ENCODE measurements at regions not wholly inside any gene's neighbourhood (a gene's known extent, or its start where the extent isn't known, plus 50 kb on each side); places are given as distances from the start of the nearest gene placed in this dataset.

DNA sequence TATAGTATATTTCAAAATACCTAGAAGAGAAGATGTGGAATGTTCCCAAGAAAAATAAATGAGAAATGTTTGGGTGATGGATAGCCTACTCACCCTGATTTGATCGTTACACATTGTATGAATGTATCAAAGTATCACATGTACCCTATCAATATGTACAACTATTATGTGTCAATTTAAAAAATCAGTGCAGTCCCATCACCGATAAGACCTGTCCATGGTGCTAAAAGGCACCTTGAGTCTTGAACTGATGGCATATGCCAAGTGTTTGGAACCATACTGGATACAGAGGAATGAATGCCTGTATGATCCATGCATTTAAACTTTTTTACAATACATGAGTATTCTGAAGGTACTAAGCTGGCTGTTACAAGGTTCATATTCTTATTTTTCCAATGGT lies 50.2 kb upstream of the ZNF835 start:
- Histone ChIP-seq H3K9me3 (ENCODE audit: low read length) (no peaks in the 10 kb centered on the region; the same call in 1 of the 2 replicates), H3K36me3 (replicated peaks in 1 of 2; ENCODE audit: control insufficient read depth in 1 of 2, insufficient read depth in 2 of 2, low read length in 2 of 2) (no peaks in the 10 kb centered on the region), H3K4me2 (ENCODE audit: low read depth, low read length) (no peak overlapping the region), H3K27me3 (ENCODE audit: control insufficient read depth in 1 of 2, insufficient read depth in 2 of 2, low read length in 2 of 2) (no peaks in the 10 kb centered on the region), H3K27ac (ENCODE audit: extremely low read length, insufficient read depth, low read length) (no peak overlapping the region), H3K4me1 (ENCODE audit: insufficient read depth, low read length) (no peaks in the 10 kb centered on the region), H3K9ac (ENCODE audit: insufficient read depth, low read depth, low read length) (no peak overlapping the region), H3K79me2 (ENCODE audit: insufficient read depth, low read length) (no peaks in the 10 kb centered on the region), H2AFZ (ENCODE audit: low read length) (no peak overlapping the region), H4K20me1 (ENCODE audit: insufficient read depth, low read length) (no peaks in the 10 kb centered on the region), H3K4me3 (replicated peaks in 1 of 3; ENCODE audit: insufficient read depth in 1 of 3, low read depth in 2 of 3, low read length in 3 of 3) (no peak overlapping the region)
- WGBS (ENCODE audit: low lambda C conversion rate): 0% methylated on average over 2 of the region's 2 CpGs
- intact Hi-C loops (cut with micrococcal nuclease; ENCODE audit: unreplicated experiment) (no loop called here), in situ Hi-C loops (cut with HindIII; ENCODE audit: extremely low pct_ligation_motif_present, low pct_unique_long_range_greater_than_20kb) (no loop called here)
- no peak for FAIRE-seq
- TF ChIP-seq ZNF747 (CRISPR knock-in tag; IDR thresholded peaks at IDR 0.05; ENCODE audit: borderline replicate concordance) (no peak), MIER2 (CRISPR knock-in tag; IDR thresholded peaks at IDR 0.05) (peak; percentile 90), EHMT2 (IDR thresholded peaks at IDR 0.05; ENCODE audit: borderline replicate concordance, low read depth, low read length) (peak; percentile 51; the same call in 1 of the 2 replicates), EZH2 (conservative IDR thresholded peaks at IDR 0.05; ENCODE audit: low read depth, low read length) (no peak)
- TF ChIP-seq, protein P1, sequence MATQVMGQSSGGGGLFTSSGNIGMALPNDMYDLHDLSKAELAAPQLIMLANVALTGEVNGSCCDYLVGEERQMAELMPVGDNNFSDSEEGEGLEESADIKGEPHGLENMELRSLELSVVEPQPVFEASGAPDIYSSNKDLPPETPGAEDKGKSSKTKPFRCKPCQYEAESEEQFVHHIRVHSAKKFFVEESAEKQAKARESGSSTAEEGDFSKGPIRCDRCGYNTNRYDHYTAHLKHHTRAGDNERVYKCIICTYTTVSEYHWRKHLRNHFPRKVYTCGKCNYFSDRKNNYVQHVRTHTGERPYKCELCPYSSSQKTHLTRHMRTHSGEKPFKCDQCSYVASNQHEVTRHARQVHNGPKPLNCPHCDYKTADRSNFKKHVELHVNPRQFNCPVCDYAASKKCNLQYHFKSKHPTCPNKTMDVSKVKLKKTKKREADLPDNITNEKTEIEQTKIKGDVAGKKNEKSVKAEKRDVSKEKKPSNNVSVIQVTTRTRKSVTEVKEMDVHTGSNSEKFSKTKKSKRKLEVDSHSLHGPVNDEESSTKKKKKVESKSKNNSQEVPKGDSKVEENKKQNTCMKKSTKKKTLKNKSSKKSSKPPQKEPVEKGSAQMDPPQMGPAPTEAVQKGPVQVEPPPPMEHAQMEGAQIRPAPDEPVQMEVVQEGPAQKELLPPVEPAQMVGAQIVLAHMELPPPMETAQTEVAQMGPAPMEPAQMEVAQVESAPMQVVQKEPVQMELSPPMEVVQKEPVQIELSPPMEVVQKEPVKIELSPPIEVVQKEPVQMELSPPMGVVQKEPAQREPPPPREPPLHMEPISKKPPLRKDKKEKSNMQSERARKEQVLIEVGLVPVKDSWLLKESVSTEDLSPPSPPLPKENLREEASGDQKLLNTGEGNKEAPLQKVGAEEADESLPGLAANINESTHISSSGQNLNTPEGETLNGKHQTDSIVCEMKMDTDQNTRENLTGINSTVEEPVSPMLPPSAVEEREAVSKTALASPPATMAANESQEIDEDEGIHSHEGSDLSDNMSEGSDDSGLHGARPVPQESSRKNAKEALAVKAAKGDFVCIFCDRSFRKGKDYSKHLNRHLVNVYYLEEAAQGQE (IDR thresholded peaks at IDR 0.05; ENCODE audit: borderline replicate concordance in 1 of 2, low read depth in 1 of 2, low read length in 2 of 2): peak; percentile 32 to 91
- ChIA-PET POLR2A (no interaction called here), CTCF (ENCODE audit: low intra/inter-chr PET ratio, low total read pairs) (no interaction called here)
- no TSS peak for BruUV-seq (replicated peaks)
- ATAC-seq: no peak
- no peak for DNase-seq (ENCODE audit: low spot score)
